ENCODE measurements at regions not wholly inside any gene's neighbourhood (a gene's known extent, or its start where the extent isn't known, plus 50 kb on each side); places are given as distances from the start of the nearest gene placed in this dataset.

- TF ChIP-seq CHD7 (IDR thresholded peaks at IDR 0.05; ENCODE audit: insufficient replicate concordance, low read length) (no peak), USF2 (IDR thresholded peaks at IDR 0.05; ENCODE audit: low read length) (no peak), BRCA1 (IDR thresholded peaks at IDR 0.05; ENCODE audit: low read depth, low read length) (no peak), BCL11A (IDR thresholded peaks at IDR 0.05; ENCODE audit: low read depth in 2 of 2, low read length in 2 of 2) (no peak), ATF2 (IDR thresholded peaks at IDR 0.05; ENCODE audit: low read length) (no peak), NANOG (IDR thresholded peaks at IDR 0.05; ENCODE audit: insufficient read depth, low read depth, low read length, poor library complexity, severe bottlenecking) (no peak), MAX (IDR thresholded peaks at IDR 0.05) (no peak)
Observed at GRCh38 chr3:56974247-56974930, 86.1 kb upstream of the SPATA12 start (continued).
